Right atrium auricular region (tissue), 2 donors: ENCODE measurements at regions not wholly inside any gene's neighbourhood (a gene's known extent, or its start where the extent isn't known, plus 50 kb on each side); places are given as distances from the start of the nearest gene placed in this dataset.

Experiments used
- DNase-seq: peaks from one replicate; pipeline ENCODE4 v3.0.0-alpha.2; 2019; ENCODE audit warnings: low spot score
- H3K27ac ChIP-seq, 2 donors: fragments of 200-600 bp; sonication (generic); 1 replicate in 1 of 2; 2 replicates in 1 of 2; pipeline ENCODE4 v1.5.1; 2016 to 2019
- H3K27me3 ChIP-seq, 2 donors: fragments of 200-600 bp; sonication (generic); one replicate each; pipeline versions ENCODE4 v1.5.1 to v1.6.0; 2017 to 2019
- H3K36me3 ChIP-seq: fragments of 200-600 bp; sonication (generic); one replicate; pipeline ENCODE4 v1.5.1; 2016
- H3K4me1 ChIP-seq, 2 donors: fragments of 200-600 bp; sonication (generic); one replicate each; pipeline versions ENCODE4 v1.5.1 to v1.6.0; 2017 to 2019
- H3K4me3 ChIP-seq, 2 donors: fragments of 200-600 bp; sonication (generic); 1 replicate in 1 of 2; 2 replicates in 1 of 2; pipeline ENCODE4 v1.5.1; 2017 to 2019; ENCODE audit warnings: mild to moderate bottlenecking in 1 of 2, moderate library complexity in 1 of 2
- H3K9me3 ChIP-seq, 2 donors: fragments of 200-600 bp; sonication (generic); one replicate each; pipeline ENCODE4 v1.5.1; 2019
- TF ChIP-seq, protein P1 (sequence below), 2 donors: fragments of 200-600 bp; sonication (generic); IDR thresholded peaks; one replicate each; pipeline ENCODE4 v1.5.1; 2019; ENCODE audit warnings: antibody characterized with exemption in 2 of 2

DNA sequence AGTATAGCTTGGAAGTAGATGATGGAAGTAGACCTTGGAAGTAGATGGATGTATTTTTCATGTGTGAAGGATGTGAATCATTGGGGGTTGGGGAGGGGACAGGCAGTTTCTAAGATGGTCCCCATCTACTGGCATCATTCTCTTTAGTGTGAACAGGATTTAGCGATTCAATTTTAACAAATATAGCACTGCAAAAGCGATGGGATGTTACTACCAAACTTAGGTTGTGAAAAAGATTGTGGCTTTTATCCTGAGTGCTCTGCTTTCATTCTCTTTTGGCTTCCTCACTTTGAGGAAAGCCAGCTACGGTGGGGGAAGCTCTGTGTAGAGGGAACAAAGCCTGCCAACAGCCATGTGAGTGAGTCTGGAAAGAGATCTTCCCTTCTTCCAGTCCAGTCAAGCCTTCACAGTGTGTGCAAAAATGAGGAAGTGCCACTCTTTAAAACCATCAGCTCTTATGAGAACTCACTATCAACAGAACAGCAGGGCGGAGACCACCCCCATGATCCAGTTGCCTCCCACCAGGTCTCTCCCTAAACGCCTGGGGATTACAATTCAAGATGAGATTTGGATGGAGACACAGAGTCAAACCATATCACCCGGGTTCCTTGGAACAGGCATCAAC lies 441.4 kb downstream of the SH3GL2 start:
- H3K27ac ChIP-seq = no peak overlapping the region
- no peaks in the 10 kb centered on the region for H3K27me3 ChIP-seq
- H3K4me3 ChIP-seq = no peak overlapping the region

DNA sequence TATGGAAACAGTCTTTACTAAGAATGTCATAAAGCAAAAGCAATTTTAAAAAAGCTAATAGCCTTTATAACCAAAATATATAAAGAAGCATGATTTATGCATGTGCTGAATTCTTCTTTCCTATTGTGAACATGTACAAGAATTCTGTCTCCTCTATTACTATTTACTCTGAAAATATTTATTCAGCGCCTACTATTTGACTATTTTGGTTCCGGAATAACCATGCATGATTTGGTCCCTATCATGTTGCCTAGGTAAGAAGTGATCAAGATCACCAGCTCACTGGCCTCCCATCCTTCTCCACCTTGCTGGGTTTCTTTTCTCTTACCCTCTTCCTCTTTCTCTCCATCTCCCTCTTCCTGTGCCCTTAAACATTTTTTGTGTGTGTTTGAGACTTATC lies 443.8 kb downstream of the SH3GL2 start:
- Histone ChIP-seq H3K4me1 (no peaks in the 10 kb centered on the region), H3K36me3 (no peaks in the 10 kb centered on the region), H3K4me3 (no peak overlapping the region), H3K9me3 (peaks cover 0 to 9% of the 10 kb centered on the region in 2 donors), H3K27me3 (no peaks in the 10 kb centered on the region), H3K27ac (no peak overlapping the region)
- no peak for DNase-seq
- TF ChIP-seq, protein P1, sequence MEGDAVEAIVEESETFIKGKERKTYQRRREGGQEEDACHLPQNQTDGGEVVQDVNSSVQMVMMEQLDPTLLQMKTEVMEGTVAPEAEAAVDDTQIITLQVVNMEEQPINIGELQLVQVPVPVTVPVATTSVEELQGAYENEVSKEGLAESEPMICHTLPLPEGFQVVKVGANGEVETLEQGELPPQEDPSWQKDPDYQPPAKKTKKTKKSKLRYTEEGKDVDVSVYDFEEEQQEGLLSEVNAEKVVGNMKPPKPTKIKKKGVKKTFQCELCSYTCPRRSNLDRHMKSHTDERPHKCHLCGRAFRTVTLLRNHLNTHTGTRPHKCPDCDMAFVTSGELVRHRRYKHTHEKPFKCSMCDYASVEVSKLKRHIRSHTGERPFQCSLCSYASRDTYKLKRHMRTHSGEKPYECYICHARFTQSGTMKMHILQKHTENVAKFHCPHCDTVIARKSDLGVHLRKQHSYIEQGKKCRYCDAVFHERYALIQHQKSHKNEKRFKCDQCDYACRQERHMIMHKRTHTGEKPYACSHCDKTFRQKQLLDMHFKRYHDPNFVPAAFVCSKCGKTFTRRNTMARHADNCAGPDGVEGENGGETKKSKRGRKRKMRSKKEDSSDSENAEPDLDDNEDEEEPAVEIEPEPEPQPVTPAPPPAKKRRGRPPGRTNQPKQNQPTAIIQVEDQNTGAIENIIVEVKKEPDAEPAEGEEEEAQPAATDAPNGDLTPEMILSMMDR (IDR thresholded peaks at IDR 0.05) = no peak

More for the DNA sequence above, 441.4 kb downstream of the SH3GL2 start:
- DNase-seq = no peak
- Histone ChIP-seq H3K36me3 (no peaks in the 10 kb centered on the region), H3K4me1 (no peaks in the 10 kb centered on the region), H3K9me3 (peaks cover 0 to 9% of the 10 kb centered on the region in 2 donors)
- TF ChIP-seq, protein P1 (IDR thresholded peaks at IDR 0.05) = no peak

DNA sequence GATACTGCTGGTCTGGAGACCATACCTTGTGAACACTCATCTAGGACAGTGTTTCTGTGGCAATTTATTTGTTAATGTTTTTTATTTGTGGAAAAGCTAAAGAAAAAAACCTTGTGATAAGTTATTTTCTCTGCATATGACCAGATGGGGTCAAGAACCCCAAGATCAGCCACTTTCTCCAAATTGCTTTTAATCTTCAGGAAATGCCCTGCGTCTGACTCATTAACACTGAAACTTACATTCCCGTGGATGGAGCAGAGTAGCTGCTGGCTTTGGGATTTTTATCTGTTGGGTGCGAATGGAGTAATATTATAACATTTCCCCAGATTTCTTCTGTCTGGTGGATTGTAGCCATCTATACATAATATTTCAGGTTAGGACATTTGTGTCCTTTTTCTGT lies 444.5 kb downstream of the SH3GL2 start:
- Histone ChIP-seq H3K4me3 (no peak overlapping the region), H3K27ac (no peak overlapping the region), H3K27me3 (no peaks in the 10 kb centered on the region), H3K9me3 (peaks cover 0 to 7% of the 10 kb centered on the region in 2 donors), H3K4me1 (no peaks in the 10 kb centered on the region), H3K36me3 (no peaks in the 10 kb centered on the region)
- TF ChIP-seq, protein P1 (IDR thresholded peaks at IDR 0.05) = no peak
- no peak for DNase-seq

DNA sequence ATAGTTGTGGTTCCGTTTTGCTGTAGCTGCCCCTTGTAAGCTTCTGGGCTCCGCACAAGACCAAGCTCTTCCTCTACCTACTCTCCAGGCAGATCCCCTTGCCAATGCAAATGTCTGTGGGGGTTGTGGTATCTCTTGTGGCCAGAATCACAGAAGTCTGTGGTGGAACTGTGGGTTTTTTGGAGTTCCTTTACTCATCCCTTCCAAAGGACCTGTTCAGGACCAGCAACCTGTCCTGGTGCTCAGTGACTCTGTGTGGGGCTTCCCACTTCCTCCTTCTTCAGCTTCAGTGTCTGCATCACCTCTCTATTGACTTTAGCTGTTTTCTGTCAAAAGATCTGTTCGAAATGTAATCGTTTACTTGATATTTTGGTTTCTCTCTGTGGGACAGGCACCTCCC lies 441.3 kb upstream of the ADAMTSL1 start:
- no peak for DNase-seq
- Histone ChIP-seq H3K4me1 (no peaks in the 10 kb centered on the region), H3K9me3 (no peaks in the 10 kb centered on the region), H3K4me3 (no peak overlapping the region), H3K27me3 (no peaks in the 10 kb centered on the region), H3K27ac (no peak overlapping the region), H3K36me3 (no peaks in the 10 kb centered on the region)
- TF ChIP-seq, protein P1 (IDR thresholded peaks at IDR 0.05) = no peak

DNA sequence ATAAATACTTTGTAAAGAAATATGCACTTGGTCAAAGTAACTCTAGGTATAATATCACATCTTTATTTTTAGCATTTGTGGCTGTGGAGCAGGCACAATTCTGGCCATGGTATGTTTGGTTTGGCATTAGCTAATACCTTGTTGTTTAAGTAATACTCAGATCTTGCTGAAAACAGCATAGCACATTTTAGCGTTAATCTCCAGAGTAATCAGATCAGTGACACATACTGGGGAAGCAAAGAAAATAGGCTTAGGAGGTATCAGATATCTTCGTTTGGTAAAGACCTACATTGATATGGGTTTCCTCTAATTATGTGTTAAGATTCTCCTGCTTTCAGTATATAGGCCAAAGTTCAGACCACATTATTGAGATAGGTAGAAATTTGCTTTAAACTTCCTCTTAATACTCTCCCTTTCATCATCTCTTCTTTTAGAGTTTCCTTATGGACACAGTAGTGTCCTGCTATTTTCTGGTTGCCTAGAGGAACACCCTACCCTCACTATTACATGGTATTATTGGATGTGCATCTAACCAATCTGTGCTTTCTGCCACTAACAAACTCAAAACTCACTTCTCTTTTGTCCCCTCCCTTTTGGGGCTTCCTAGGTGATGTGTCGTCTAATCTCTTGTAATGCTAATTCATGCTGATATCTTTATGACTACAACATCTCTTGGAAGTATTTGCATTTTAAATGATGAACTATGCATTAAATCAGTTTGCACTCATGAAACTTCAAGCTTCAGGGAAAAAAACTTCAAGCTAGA lies 437.3 kb upstream of the ADAMTSL1 start:
- Histone ChIP-seq H3K27ac (no peak overlapping the region), H3K27me3 (no peaks in the 10 kb centered on the region), H3K4me3 (no peak overlapping the region), H3K9me3 (no peaks in the 10 kb centered on the region), H3K36me3 (no peaks in the 10 kb centered on the region), H3K4me1 (no peaks in the 10 kb centered on the region)
- TF ChIP-seq, protein P1 (IDR thresholded peaks at IDR 0.05) = no peak
- DNase-seq = no peak
